DND-41 (cell line): ENCODE measurements at regions not wholly inside any gene's neighbourhood (a gene's known extent, or its start where the extent isn't known, plus 50 kb on each side); places are given as distances from the start of the nearest gene placed in this dataset.

Experiments
- CTCF ChIP-seq: IDR thresholded peaks from 2 replicates; pipeline ENCODE4 v1.5.1; 2012; ENCODE audit warnings: borderline replicate concordance, low read length, moderate library complexity, mild to moderate bottlenecking; ENCODE audit not compliant: poor library complexity, severe bottlenecking; ENCODE audit errors: extremely low read depth
- EZH2 ChIP-seq: IDR thresholded peaks from 3 replicates; pipeline ENCODE4 v1.6.1; 2012; ENCODE audit warnings: borderline replicate concordance, low read depth, mild to moderate bottlenecking, moderate library complexity, low read length, inconsistent platforms; ENCODE audit not compliant: severe bottlenecking

DNA sequence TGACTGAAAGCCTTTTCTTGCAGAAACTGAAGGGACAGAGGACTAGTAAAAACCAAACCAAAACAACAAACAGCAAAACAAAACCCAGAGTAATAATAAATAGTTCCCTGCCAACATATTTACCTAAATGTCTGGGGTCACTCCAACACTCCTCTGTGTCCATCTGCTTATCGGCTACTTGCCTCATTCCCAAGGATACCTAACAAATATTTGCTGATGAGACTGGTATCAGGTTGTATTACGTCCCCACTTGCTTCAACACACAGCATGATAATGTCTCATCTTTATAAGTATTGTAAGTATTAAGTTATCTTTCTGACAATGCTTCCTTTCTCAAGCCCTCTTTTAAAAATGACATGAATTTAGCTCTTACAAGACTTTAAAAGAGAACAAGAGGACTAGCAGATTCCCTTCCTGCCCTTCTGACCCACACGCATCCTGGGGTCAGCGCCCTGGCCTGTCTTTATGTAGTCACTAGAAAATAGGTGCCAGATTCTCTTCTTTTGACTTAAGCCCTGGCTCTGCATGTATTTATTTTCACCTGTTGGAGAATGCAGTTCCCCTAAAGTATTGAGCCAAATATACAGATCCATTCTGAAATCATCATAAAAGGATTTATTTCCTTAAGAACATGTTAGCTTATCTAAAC is 110.2 kb downstream of the SEM1 start:
- TF ChIP-seq CTCF (no peak), EZH2 (no peak)
